ENCODE measurements at regions not wholly inside any gene's neighbourhood (a gene's known extent, or its start where the extent isn't known, plus 50 kb on each side); places are given as distances from the start of the nearest gene placed in this dataset.

DNA sequence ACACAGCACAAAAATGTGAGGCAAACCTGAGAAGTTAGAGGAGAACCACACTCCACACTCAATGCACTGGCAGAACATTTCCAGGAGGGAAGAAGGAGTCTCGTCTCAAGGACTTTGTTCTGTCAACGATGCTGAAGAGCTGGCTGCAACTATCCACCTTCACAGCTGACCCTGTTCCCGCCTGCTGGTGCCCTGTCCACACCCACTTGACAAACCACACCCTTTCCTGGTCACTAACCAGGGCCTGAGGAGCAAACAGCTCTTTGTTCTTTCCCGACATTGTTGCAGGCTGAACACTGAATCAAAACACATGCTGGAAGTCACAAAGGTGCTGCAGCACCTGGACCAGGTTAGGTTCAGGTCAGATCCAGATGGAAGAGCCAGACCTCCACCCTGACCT, 92.6 kb upstream of the ARRDC4 start:
- TF ChIP-seq, protein P1, sequence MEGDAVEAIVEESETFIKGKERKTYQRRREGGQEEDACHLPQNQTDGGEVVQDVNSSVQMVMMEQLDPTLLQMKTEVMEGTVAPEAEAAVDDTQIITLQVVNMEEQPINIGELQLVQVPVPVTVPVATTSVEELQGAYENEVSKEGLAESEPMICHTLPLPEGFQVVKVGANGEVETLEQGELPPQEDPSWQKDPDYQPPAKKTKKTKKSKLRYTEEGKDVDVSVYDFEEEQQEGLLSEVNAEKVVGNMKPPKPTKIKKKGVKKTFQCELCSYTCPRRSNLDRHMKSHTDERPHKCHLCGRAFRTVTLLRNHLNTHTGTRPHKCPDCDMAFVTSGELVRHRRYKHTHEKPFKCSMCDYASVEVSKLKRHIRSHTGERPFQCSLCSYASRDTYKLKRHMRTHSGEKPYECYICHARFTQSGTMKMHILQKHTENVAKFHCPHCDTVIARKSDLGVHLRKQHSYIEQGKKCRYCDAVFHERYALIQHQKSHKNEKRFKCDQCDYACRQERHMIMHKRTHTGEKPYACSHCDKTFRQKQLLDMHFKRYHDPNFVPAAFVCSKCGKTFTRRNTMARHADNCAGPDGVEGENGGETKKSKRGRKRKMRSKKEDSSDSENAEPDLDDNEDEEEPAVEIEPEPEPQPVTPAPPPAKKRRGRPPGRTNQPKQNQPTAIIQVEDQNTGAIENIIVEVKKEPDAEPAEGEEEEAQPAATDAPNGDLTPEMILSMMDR (IDR thresholded peaks at IDR 0.05), result no peak
- TF ChIP-seq POLR2A (IDR thresholded peaks at IDR 0.05) (no peak), EP300 (IDR thresholded peaks at IDR 0.05) (no peak)

Measured in ovary (tissue), 3 donors.